GM12878 (cell line): ENCODE measurements at regions not wholly inside any gene's neighbourhood (a gene's known extent, or its start where the extent isn't known, plus 50 kb on each side); places are given as distances from the start of the nearest gene placed in this dataset.

Experiments used
- ATAC-seq: fragments of 200-7000 bp; cut with Tn5 transposase; 3 replicates; pipeline ENCODE4 v1.9.1; 2020; ENCODE audit warnings: mild to moderate bottlenecking, moderate library complexity
- BruUV-seq: library from RNA; stranded (reverse); fragments of 400-500 nt; replicated peaks from 2 replicates; lab custom pipeline; 2021; lab: Mats Ljungman, UMichigan
- CTCF ChIA-PET: fragments of 300-600 bp; sonication (Branson Sonifier 250); formaldehyde crosslinking; extraction: SDS; loops from one replicate; lab custom pipeline; 2021; ENCODE audit warnings: inconsistent platforms; lab: Yijun Ruan, JAX
- POLR2A ChIA-PET: fragments of 350-600 bp; formaldehyde crosslinking; extraction: SDS; loops from one replicate; lab custom pipeline; 2021; ENCODE audit warnings: inconsistent platforms; lab: Charles Lee
- RAD21 ChIA-PET: fragments of 300-600 bp; sonication (Branson Sonifier 250); formaldehyde crosslinking; loops from one replicate; lab custom pipeline; 2023; ENCODE audit warnings: antibody characterized with exemption; ENCODE audit not compliant: unreplicated experiment; lab: Charles Lee
- SMC1A ChIA-PET: fragments of 300-600 bp; sonication (Branson Sonifier 250); formaldehyde crosslinking; loops from one replicate; lab custom pipeline; 2023; ENCODE audit not compliant: unreplicated experiment, uncharacterized antibody; lab: Charles Lee
- DNase-seq: peaks from one replicate; pipeline ENCODE4 v3.0.0-alpha.2; 2011; ENCODE audit warnings: low read depth, low spot score
- FAIRE-seq: peaks from 3 replicates; lab custom pipeline; 2011; peaks lifted over from hg19 to GRCh38; lab: Jason Lieb, UNC
- H2AFZ ChIP-seq: 2 replicates; pipeline ENCODE4 v1.6.0; 2011; ENCODE audit warnings: low read depth, low read length, control low read depth; ENCODE audit not compliant: control insufficient read depth
- H3K27ac ChIP-seq: 2 replicates; pipeline ENCODE4 v1.5.1; 2011; ENCODE audit warnings: control low read depth; ENCODE audit not compliant: control insufficient read depth, insufficient read depth
- H3K27me3 ChIP-seq, 2 experiments: replicated peaks in 1 of 2; 2 replicates each; pipeline versions ENCODE4 v1.6.0 to v1.6.1; 2011; ENCODE audit warnings: low read length in 1 of 2; ENCODE audit not compliant: control insufficient read depth in 2 of 2, insufficient read depth in 2 of 2
- H3K36me3 ChIP-seq, 2 experiments: 2 replicates each; pipeline ENCODE4 v1.5.1; 2011; ENCODE audit warnings: low read length in 1 of 2; ENCODE audit not compliant: control insufficient read depth in 2 of 2, insufficient read depth in 2 of 2
- H3K4me1 ChIP-seq: 2 replicates; pipeline ENCODE4 v1.6.1; 2011; ENCODE audit warnings: mild to moderate bottlenecking, low read length, moderate library complexity, mixed read lengths; ENCODE audit not compliant: control insufficient read depth, insufficient read depth
- H3K4me2 ChIP-seq: 2 replicates; pipeline ENCODE4 v1.6.0; 2011; ENCODE audit warnings: control low read depth; ENCODE audit not compliant: control insufficient read depth, insufficient read depth
- H3K4me3 ChIP-seq: fragments of 200-600 bp; sonication (generic); 2 replicates; pipeline ENCODE4 v1.5.1; 2016
- H3K79me2 ChIP-seq: 2 replicates; pipeline ENCODE4 v1.6.0; 2011; ENCODE audit warnings: low read length; ENCODE audit not compliant: control insufficient read depth, insufficient read depth
- H3K9ac ChIP-seq: 2 replicates; pipeline ENCODE4 v1.8.0; 2011; ENCODE audit warnings: low read length, control low read depth, mixed read lengths; ENCODE audit not compliant: control insufficient read depth, insufficient read depth
- H3K9me3 ChIP-seq: replicated peaks from 3 replicates; pipeline ENCODE4 v1.5.1; 2011; ENCODE audit warnings: mild to moderate bottlenecking, low read length; ENCODE audit not compliant: control insufficient read depth, insufficient read depth
- H4K20me1 ChIP-seq: 2 replicates; pipeline ENCODE4 v1.6.0; 2011; ENCODE audit not compliant: control insufficient read depth, insufficient read depth
- ATF3 ChIP-seq: IDR thresholded peaks from 2 replicates; pipeline ENCODE4 v1.6.1; 2011; ENCODE audit warnings: low read depth, mild to moderate bottlenecking, low read length, moderate library complexity, borderline replicate concordance; ENCODE audit errors: extremely low read depth
- ATF7 ChIP-seq: fragments of 450-650 bp; IDR thresholded peaks from 2 replicates; pipeline ENCODE4 v1.6.1; 2016; ENCODE audit warnings: low read depth, mild to moderate bottlenecking
- BCL11A ChIP-seq: IDR thresholded peaks from 2 replicates; pipeline ENCODE4 v1.6.1; 2011; ENCODE audit warnings: low read depth, low read length
- BCL3 ChIP-seq: IDR thresholded peaks from 2 replicates; pipeline ENCODE4 v1.6.1; 2011; ENCODE audit warnings: borderline replicate concordance, low read depth, mild to moderate bottlenecking, moderate library complexity, low read length; ENCODE audit not compliant: insufficient read depth, poor library complexity, severe bottlenecking
- CBFB ChIP-seq: IDR thresholded peaks from 2 replicates; pipeline ENCODE4 v1.6.1; 2016; ENCODE audit warnings: antibody characterized with exemption, low read depth
- CBX5 ChIP-seq: sonication (generic); IDR thresholded peaks from 2 replicates; pipeline ENCODE4 v1.6.1; 2016; ENCODE audit warnings: low read depth, moderate library complexity, mild to moderate bottlenecking, inconsistent platforms
- HDAC6 ChIP-seq: fragments of 200-600 bp; sonication (generic); IDR thresholded peaks from one replicate; pipeline ENCODE4 v1.8.0; 2017; ENCODE audit warnings: antibody characterized with exemption; ENCODE audit not compliant: unreplicated experiment
- MEF2A ChIP-seq: IDR thresholded peaks from 2 replicates; pipeline ENCODE4 v1.6.1; 2011; ENCODE audit warnings: low read depth, mild to moderate bottlenecking, low read length, moderate library complexity; ENCODE audit not compliant: insufficient read depth
- SMAD1 ChIP-seq: fragments of 450-650 bp; IDR thresholded peaks from 2 replicates; pipeline ENCODE4 v1.6.1; 2018; ENCODE audit warnings: mild to moderate bottlenecking, low read depth; ENCODE audit not compliant: partially characterized antibody
- STAT1 ChIP-seq: fragments of 450-650 bp; conservative IDR thresholded peaks from 2 replicates; pipeline ENCODE4 v1.6.1; 2014; ENCODE audit warnings: antibody characterized with exemption, mild to moderate bottlenecking
- STAT3 ChIP-seq: IDR thresholded peaks from 2 replicates; pipeline ENCODE4 v1.6.1; 2011; ENCODE audit warnings: low read depth, low read length, improper control_type of control experiment
- ZNF274 ChIP-seq: IDR thresholded peaks from one replicate; pipeline ENCODE4 v1.8.0; 2011; ENCODE audit not compliant: insufficient read length, insufficient read depth
- ZNF622 ChIP-seq: fragments of 450-650 bp; IDR thresholded peaks from 2 replicates; pipeline ENCODE4 v1.6.1; 2017; ENCODE audit warnings: mild to moderate bottlenecking, inconsistent platforms
- WGBS: methylation state at CpG from one replicate; pipeline ENCODE4 v1.1.6; 2016; ENCODE audit warnings: low lambda C conversion rate; ENCODE audit not compliant: insufficient replicate concordance, insufficient coverage; ENCODE audit errors: missing lambda C conversion rate; 5-methylcytosine and 5-hydroxymethylcytosine counted together
- in situ Hi-C: fragments of 300-500 bp; cut with MboI; formaldehyde crosslinking; loops from 9 replicates; pipeline ENCODE4 v1.14.3; 2018; ENCODE audit warnings: mixed read lengths
- intact Hi-C: fragments of 100-400 bp; cut with micrococcal nuclease; formaldehyde crosslinking; loops from one replicate; pipeline ENCODE4 v1.14.2; 2022; ENCODE audit not compliant: unreplicated experiment
- TF ChIP-seq, protein P1 (sequence below), 3 experiments: IDR thresholded peaks in 2 of 3; conservative IDR thresholded peaks in 1 of 3; 2 replicates each; pipeline ENCODE4 v1.5.1; 2011; ENCODE audit warnings: low read depth in 3 of 3, low read length in 3 of 3, mild to moderate bottlenecking in 3 of 3, control low read depth in 2 of 3, moderate library complexity in 2 of 3, inconsistent platforms in 1 of 3, mixed read lengths in 1 of 3; ENCODE audit not compliant: control insufficient read depth in 2 of 3, insufficient read depth in 1 of 3; ENCODE audit errors: extremely low read depth in 1 of 3

DNA sequence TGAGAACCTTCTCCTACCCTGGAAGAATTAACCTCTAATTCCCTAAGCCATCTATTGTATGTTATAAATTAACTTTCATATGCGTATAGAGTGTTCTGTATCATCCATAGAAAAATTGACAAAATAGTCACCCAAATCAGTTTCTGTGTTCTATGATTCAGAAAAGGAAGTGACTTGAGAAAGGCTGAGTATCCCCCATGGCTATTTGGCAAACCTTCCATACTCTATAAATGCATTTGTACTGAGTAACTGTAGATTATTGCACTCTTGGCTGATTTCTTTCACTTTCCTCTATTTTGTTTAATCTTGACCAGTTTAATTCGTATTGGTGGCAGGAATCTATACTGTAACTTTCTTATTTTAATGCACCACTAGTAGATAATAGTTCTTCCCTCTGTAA, 182.2 kb downstream of the HTR7 start:
- Histone ChIP-seq H3K9me3 (no peaks in the 10 kb centered on the region), H3K9ac (no peak overlapping the region), H3K79me2 (no peaks in the 10 kb centered on the region), H3K36me3 (no peaks in the 10 kb centered on the region), H3K27ac (no peak overlapping the region), H3K4me2 (no peak overlapping the region), H2AFZ (no peak overlapping the region), H4K20me1 (no peaks in the 10 kb centered on the region), H3K4me3 (no peak overlapping the region), H3K27me3 (no peaks in the 10 kb centered on the region), H3K4me1 (no peaks in the 10 kb centered on the region)
- no peak for FAIRE-seq
- ChIA-PET POLR2A (no interaction called here), CTCF (no interaction called here), RAD21 (no interaction called here), SMC1A (no interaction called here)
- DNase-seq: no peak
- 18% methylated on average over 2 of the region's 2 CpGs for WGBS
- no TSS peak for BruUV-seq
- TF ChIP-seq CBX5: no peak
- TF ChIP-seq ZNF622: no peak
- TF ChIP-seq BCL11A: no peak
- no peak for TF ChIP-seq STAT3
- no peak for TF ChIP-seq MEF2A
- no peak for TF ChIP-seq STAT1
- TF ChIP-seq, protein P1, sequence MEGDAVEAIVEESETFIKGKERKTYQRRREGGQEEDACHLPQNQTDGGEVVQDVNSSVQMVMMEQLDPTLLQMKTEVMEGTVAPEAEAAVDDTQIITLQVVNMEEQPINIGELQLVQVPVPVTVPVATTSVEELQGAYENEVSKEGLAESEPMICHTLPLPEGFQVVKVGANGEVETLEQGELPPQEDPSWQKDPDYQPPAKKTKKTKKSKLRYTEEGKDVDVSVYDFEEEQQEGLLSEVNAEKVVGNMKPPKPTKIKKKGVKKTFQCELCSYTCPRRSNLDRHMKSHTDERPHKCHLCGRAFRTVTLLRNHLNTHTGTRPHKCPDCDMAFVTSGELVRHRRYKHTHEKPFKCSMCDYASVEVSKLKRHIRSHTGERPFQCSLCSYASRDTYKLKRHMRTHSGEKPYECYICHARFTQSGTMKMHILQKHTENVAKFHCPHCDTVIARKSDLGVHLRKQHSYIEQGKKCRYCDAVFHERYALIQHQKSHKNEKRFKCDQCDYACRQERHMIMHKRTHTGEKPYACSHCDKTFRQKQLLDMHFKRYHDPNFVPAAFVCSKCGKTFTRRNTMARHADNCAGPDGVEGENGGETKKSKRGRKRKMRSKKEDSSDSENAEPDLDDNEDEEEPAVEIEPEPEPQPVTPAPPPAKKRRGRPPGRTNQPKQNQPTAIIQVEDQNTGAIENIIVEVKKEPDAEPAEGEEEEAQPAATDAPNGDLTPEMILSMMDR (IDR thresholded peaks at IDR 0.05 in 2 of 3, conservative IDR thresholded peaks at IDR 0.05 in 1 of 3; ENCODE audit: control insufficient read depth in 2 of 3, extremely low read depth in 1 of 3, insufficient read depth in 1 of 3, low read depth in 3 of 3, low read length in 3 of 3): no peak
- TF ChIP-seq CBFB: no peak
- no peak for TF ChIP-seq SMAD1
- TF ChIP-seq BCL3: no peak
- TF ChIP-seq ZNF274: no peak
- no peak for TF ChIP-seq ATF7
- TF ChIP-seq ATF3: no peak
- no peak for TF ChIP-seq HDAC6
- in situ Hi-C loops (no loop called here), intact Hi-C loops (no loop called here)
- ATAC-seq: no peak
